Activated CD8-positive, alpha-beta memory T cell treated with anti-CD3 and anti-CD28 coated beads for 36 hours (primary cell): ENCODE measurements at regions not wholly inside any gene's neighbourhood (a gene's known extent, or its start where the extent isn't known, plus 50 kb on each side); places are given as distances from the start of the nearest gene placed in this dataset.
"Not testable (repeated sequence)": the region's sequence is repeated elsewhere in the genome, so short reads cannot be mapped to it uniquely, and the experiment has no call there.

Experiments
- CTCF ChIA-PET: fragments of 350-600 bp; sonication (Branson Sonifier 250); formaldehyde crosslinking; loops from one replicate; lab custom pipeline; 2021; ENCODE audit warnings: antibody characterized with exemption; lab: Charles Lee
- POLR2A ChIA-PET: fragments of 350-600 bp; sonication (Branson Sonifier 250); formaldehyde crosslinking; loops from one replicate; lab custom pipeline; 2021; ENCODE audit warnings: antibody characterized with exemption; lab: Charles Lee

GRCh38 chr6:6873778-6874177 lies 234.0 kb upstream of the RREB1 start:
- CTCF ChIA-PET, result no interaction called here
- POLR2A ChIA-PET, result no interaction called here

GRCh38 chr6:6875818-6876470 lies 231.8 kb upstream of the RREB1 start:
- ChIA-PET CTCF (interaction anchor here (0.7 kb wide), 1 partner anchor 1349 kb away, joined by 3 read pairs; no protein-coding TSS in a partner anchor), POLR2A (no interaction called here)

- CTCF ChIA-PET, POLR2A ChIA-PET: not testable (repeated sequence)
Observed at GRCh38 chr6:6877792-6878191, 230.0 kb upstream of the RREB1 start.

GRCh38 chr6:6878887-6879585 lies 228.7 kb upstream of the RREB1 start:
- ChIA-PET CTCF (no interaction called here), POLR2A (no interaction called here)

- POLR2A ChIA-PET, CTCF ChIA-PET: not testable (repeated sequence)
Observed at GRCh38 chr6:6879586-6879974, 228.2 kb upstream of the RREB1 start.

- ChIA-PET POLR2A (no interaction called here), CTCF (no interaction called here)
Observed at GRCh38 chr6:6880745-6881437, 226.9 kb upstream of the RREB1 start.

- CTCF ChIA-PET, result no interaction called here
- POLR2A ChIA-PET, result interaction anchor here (0.6 kb wide), 1 partner anchor 139 kb away, joined by 5 read pairs; no protein-coding TSS in a partner anchor
Observed at GRCh38 chr6:6881438-6882225, 226.1 kb upstream of the RREB1 start.

- ChIA-PET POLR2A (no interaction called here), CTCF (no interaction called here)
Observed at GRCh38 chr6:6882592-6882991, 225.2 kb upstream of the RREB1 start.

GRCh38 chr6:6883011-6883410 lies 224.8 kb upstream of the RREB1 start:
- POLR2A ChIA-PET, result no interaction called here

GRCh38 chr6:6884193-6884627 lies 223.6 kb upstream of the RREB1 start:
- POLR2A ChIA-PET, result no interaction called here
- CTCF ChIA-PET, result no interaction called here

More at GRCh38 chr6:6883011-6883410, 224.8 kb upstream of the RREB1 start:
- CTCF ChIA-PET, result no interaction called here

GRCh38 chr6:6884916-6885315 lies 222.8 kb upstream of the RREB1 start:
- ChIA-PET CTCF (no interaction called here), POLR2A (no interaction called here)

- POLR2A ChIA-PET, result interaction anchor here (0.6 kb wide), 1 partner anchor 86 kb away, joined by 3 read pairs; no protein-coding TSS in a partner anchor
- CTCF ChIA-PET, result interaction anchor here (0.6 kb wide), 1 partner anchor 183 kb away, joined by 3 read pairs; no protein-coding TSS in a partner anchor
Observed at GRCh38 chr6:6885521-6886170, 222.1 kb upstream of the RREB1 start.

- ChIA-PET POLR2A (no interaction called here), CTCF (interaction anchor here (0.6 kb wide), 1 partner anchor 207 kb away, joined by 5 read pairs; no protein-coding TSS in a partner anchor)
Observed at GRCh38 chr6:6886171-6886885, 221.4 kb upstream of the RREB1 start.

- POLR2A ChIA-PET, result no interaction called here
Observed at GRCh38 chr6:6886886-6887285, 220.9 kb upstream of the RREB1 start.

GRCh38 chr6:6889601-6890000 lies 218.2 kb upstream of the RREB1 start:
- CTCF ChIA-PET, result no interaction called here
- POLR2A ChIA-PET, result no interaction called here

More at GRCh38 chr6:6886886-6887285, 220.9 kb upstream of the RREB1 start:
- CTCF ChIA-PET, result no interaction called here

GRCh38 chr6:6890400-6890858 lies 217.3 kb upstream of the RREB1 start:
- ChIA-PET CTCF (no interaction called here), POLR2A (no interaction called here)

- CTCF ChIA-PET, result no interaction called here
- POLR2A ChIA-PET, result no interaction called here
Observed at GRCh38 chr6:6891125-6891721, 216.5 kb upstream of the RREB1 start.

GRCh38 chr6:6891949-6892461 lies 215.8 kb upstream of the RREB1 start:
- ChIA-PET CTCF (no interaction called here), POLR2A (no interaction called here)
